Common myeloid progenitor, CD34-positive (primary cell): ENCODE measurements at regions not wholly inside any gene's neighbourhood (a gene's known extent, or its start where the extent isn't known, plus 50 kb on each side); places are given as distances from the start of the nearest gene placed in this dataset.

Source experiments
- CTCF ChIA-PET: fragments of 350-600 bp; sonication (Branson Sonifier 250); formaldehyde crosslinking; loops from one replicate; lab custom pipeline; 2021; ENCODE audit warnings: antibody characterized with exemption; lab: Charles Lee
- POLR2A ChIA-PET: fragments of 350-600 bp; sonication (Branson Sonifier 250); formaldehyde crosslinking; loops from one replicate; lab custom pipeline; 2021; ENCODE audit warnings: antibody characterized with exemption; lab: Charles Lee
- DNase-seq, 3 donors: peaks; one replicate each; pipeline versions ENCODE4 v3.0.0 to v3.0.0-alpha.2; 2013
- H3K27ac ChIP-seq, 2 experiments: 1 replicate in 1 of 2; 2 replicates in 1 of 2; pipeline ENCODE4 v1.7.0; 2013; ENCODE audit warnings: inconsistent platforms in 2 of 2, low read length in 2 of 2, mild to moderate bottlenecking in 2 of 2, low read depth in 1 of 2, moderate library complexity in 1 of 2; ENCODE audit not compliant: severe bottlenecking in 2 of 2, insufficient read depth in 1 of 2, poor library complexity in 1 of 2
- H3K27me3 ChIP-seq, 5 experiments: replicated peaks in 2 of 5; 1 replicate in 3 of 5; 2 replicates in 2 of 5; pipeline versions ENCODE4 v1.6.1 to v1.7.0; 2013; ENCODE audit warnings: low read length in 4 of 5, mild to moderate bottlenecking in 2 of 5, moderate library complexity in 2 of 5, inconsistent platforms in 1 of 5; ENCODE audit not compliant: insufficient read depth in 5 of 5, control insufficient read depth in 4 of 5
- H3K36me3 ChIP-seq, 4 experiments: 1 replicate in 2 of 4; 2 replicates in 2 of 4; pipeline versions ENCODE4 v1.6.1 to v1.7.0; 2013; ENCODE audit warnings: low read length in 3 of 4, control low read depth in 1 of 4, mild to moderate bottlenecking in 1 of 4; ENCODE audit not compliant: control insufficient read depth in 4 of 4, insufficient read depth in 4 of 4
- H3K4me1 ChIP-seq, 4 experiments: 1 replicate in 3 of 4; 2 replicates in 1 of 4; pipeline versions ENCODE4 v1.6.1 to v1.7.1; 2013; ENCODE audit warnings: low read length in 3 of 4, mild to moderate bottlenecking in 3 of 4, control low read depth in 1 of 4, inconsistent platforms in 1 of 4, moderate library complexity in 1 of 4; ENCODE audit not compliant: control insufficient read depth in 4 of 4, insufficient read depth in 4 of 4; ENCODE audit errors: control extremely low read depth in 1 of 4
- H3K4me3 ChIP-seq, 7 experiments: 1 replicate in 4 of 7; 2 replicates in 3 of 7; pipeline versions ENCODE4 v1.5.1 to v1.7.0; 2013; ENCODE audit warnings: mild to moderate bottlenecking in 7 of 7, low read length in 6 of 7, moderate library complexity in 6 of 7, inconsistent platforms in 2 of 7, low read depth in 2 of 7, control low read depth in 1 of 7; ENCODE audit not compliant: insufficient read depth in 4 of 7, control insufficient read depth in 1 of 7; ENCODE audit errors: extremely low read depth in 1 of 7
- H3K9me3 ChIP-seq, 5 experiments: 1 replicate in 4 of 5; 2 replicates in 1 of 5; pipeline versions ENCODE4 v1.6.1 to v1.7.1; 2013; ENCODE audit warnings: low read length in 4 of 5, mild to moderate bottlenecking in 2 of 5, inconsistent platforms in 1 of 5, low read depth in 1 of 5, moderate library complexity in 1 of 5; ENCODE audit not compliant: control insufficient read depth in 4 of 5, insufficient read depth in 2 of 5; ENCODE audit errors: control extremely low read depth in 1 of 5
- WGBS: methylation state at CpG from one replicate; pipeline ENCODE4 v1.1.5; 2013; ENCODE audit not compliant: insufficient coverage; 5-methylcytosine and 5-hydroxymethylcytosine counted together

DNA sequence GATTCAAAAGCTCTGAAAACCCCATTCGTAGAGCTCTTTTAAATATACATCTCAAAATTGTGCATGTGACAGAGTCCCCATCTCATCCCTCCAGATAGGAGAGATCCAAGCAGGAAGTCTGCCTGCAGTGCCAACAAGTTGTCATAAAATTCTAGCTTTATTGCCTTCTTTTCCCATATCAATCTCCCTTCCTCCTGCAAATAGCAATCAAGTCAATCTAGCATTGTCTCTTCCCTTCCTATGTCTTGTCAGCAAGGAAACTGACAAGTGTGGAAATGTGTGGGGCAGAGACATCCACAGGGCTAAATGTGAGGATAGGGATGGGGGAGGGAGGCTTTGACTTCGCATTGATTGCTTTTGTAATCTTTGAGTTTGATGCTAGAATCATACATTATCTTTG lies 165.2 kb downstream of the C1orf94 start:
- Histone ChIP-seq H3K36me3 (no peaks in the 10 kb centered on the region), H3K4me1 (no peaks in the 10 kb centered on the region), H3K27ac (no peak overlapping the region), H3K9me3 (no peaks in the 10 kb centered on the region), H3K27me3 (peaks cover 0 to 11% (median 5%) of the 10 kb centered on the region in 5 experiments), H3K4me3 (no peak overlapping the region)
- WGBS, result 80% methylated on average over 1 of the region's 2 CpGs
- ChIA-PET POLR2A (no interaction called here), CTCF (no interaction called here)
- no peak for DNase-seq

DNA sequence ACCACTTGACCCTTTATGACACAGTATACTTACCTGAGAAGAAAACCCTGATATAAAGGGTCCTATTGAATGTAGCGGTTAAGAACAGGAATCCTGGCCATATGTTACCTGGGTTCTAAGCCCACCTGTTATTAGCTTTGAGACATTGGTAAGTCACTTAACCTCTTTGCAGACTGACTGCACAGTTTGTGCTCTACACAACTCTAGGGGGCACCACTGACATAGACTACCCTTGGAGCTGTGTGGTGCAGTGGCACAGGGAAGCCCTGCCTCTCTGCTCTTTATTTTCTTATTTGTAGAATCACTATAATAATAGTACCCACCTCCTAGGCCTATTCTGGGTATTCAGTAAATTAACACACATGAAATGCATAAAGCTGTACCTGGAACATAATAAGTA lies 165.6 kb downstream of the C1orf94 start:
- 100% methylated on average over 1 of the region's 1 CpG for WGBS
- Histone ChIP-seq H3K27ac (no peak overlapping the region), H3K4me3 (no peak overlapping the region), H3K27me3 (peaks cover 0 to 11% (median 5%) of the 10 kb centered on the region in 5 experiments), H3K4me1 (no peaks in the 10 kb centered on the region), H3K36me3 (no peaks in the 10 kb centered on the region), H3K9me3 (no peaks in the 10 kb centered on the region)
- DNase-seq, result no peak
- ChIA-PET CTCF (no interaction called here), POLR2A (no interaction called here)

DNA sequence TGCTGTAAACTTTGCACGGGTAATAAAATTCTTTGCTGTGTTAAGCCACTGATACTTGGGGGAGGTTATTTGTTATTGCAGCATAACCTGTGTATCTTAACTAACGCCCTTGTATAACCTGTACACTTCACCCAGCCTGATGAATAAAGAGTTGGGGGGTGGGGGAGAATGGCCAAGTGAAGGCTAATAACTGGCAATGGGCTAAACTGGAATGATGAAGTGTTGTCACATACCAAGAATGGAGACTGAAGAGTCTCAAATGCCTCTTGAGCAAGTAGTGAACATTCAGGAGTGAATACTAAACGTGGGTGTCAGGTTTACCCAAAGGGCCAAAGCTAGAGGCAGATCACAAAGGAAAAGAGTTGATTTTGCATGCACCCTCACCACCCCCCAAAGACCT lies 169.4 kb downstream of the C1orf94 start:
- H3K27ac ChIP-seq, result no peak overlapping the region
- no peaks in the 10 kb centered on the region for H3K9me3 ChIP-seq
- no peaks in the 10 kb centered on the region for H3K4me1 ChIP-seq
- DNase-seq, result no peak
- H3K4me3 ChIP-seq, result no peak overlapping the region
- H3K36me3 ChIP-seq, result no peaks in the 10 kb centered on the region
- POLR2A ChIA-PET, result interaction anchor here (0.6 kb wide), 1 partner anchor 12 kb away, joined by 3 read pairs; no protein-coding TSS in a partner anchor
- CTCF ChIA-PET, result interaction anchor here (0.7 kb wide), 1 partner anchor 11 kb away, joined by 3 read pairs; no protein-coding TSS in a partner anchor
- H3K27me3 ChIP-seq, result peaks cover 0 to 11% (median 5%) of the 10 kb centered on the region in 5 experiments
- 100% methylated on average over 2 of the region's 3 CpGs for WGBS

DNA sequence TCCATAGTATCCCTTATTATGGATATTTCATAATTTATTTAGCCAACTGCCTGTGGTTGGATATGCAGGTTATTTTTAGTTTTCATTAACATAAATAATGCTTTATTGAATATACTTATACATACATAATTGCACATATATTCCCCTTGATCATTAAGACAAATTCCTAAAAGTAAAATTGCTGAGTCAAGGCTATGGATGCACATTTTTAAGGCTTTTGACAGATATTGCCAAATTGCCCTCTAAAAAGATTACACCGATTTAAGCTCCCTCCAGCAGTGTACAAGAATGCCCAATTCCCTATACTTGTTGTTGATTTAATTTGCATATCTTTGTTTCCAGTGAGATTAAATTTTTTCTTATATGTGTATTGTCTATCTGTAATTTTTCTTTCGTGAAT lies 176.7 kb downstream of the C1orf94 start:
- POLR2A ChIA-PET, result no interaction called here

GRCh38 chr1:34354367-34354766 lies 177.7 kb downstream of the C1orf94 start:
- Histone ChIP-seq H3K4me1 (no peaks in the 10 kb centered on the region), H3K36me3 (no peaks in the 10 kb centered on the region), H3K27ac (no peak overlapping the region), H3K9me3 (peaks cover 0 to 3% (median 0%) of the 10 kb centered on the region in 5 experiments), H3K27me3 (peaks cover 0 to 12% (median 2%) of the 10 kb centered on the region in 5 experiments), H3K4me3 (no peak overlapping the region)
- WGBS, result 33% methylated on average over 1 of the region's 2 CpGs
- ChIA-PET CTCF (no interaction called here), POLR2A (no interaction called here)
- no peak for DNase-seq

More for the DNA sequence above, 176.7 kb downstream of the C1orf94 start:
- CTCF ChIA-PET, result no interaction called here
- Histone ChIP-seq H3K4me3 (no peak overlapping the region), H3K9me3 (peaks cover 0 to 3% (median 0%) of the 10 kb centered on the region in 5 experiments), H3K27me3 (peaks cover 0 to 12% (median 2%) of the 10 kb centered on the region in 5 experiments), H3K36me3 (no peaks in the 10 kb centered on the region), H3K4me1 (no peaks in the 10 kb centered on the region), H3K27ac (no peak overlapping the region)
- DNase-seq, result no peak
- no CpG with 5 or more reads among the region's 2 CpGs for WGBS

GRCh38 chr1:34356853-34357252 lies 180.1 kb downstream of the C1orf94 start:
- DNase-seq, result no peak
- ChIA-PET POLR2A (no interaction called here), CTCF (no interaction called here)
- H3K4me1 ChIP-seq, result no peaks in the 10 kb centered on the region
- H3K9me3 ChIP-seq, result peaks cover 0 to 3% (median 0%) of the 10 kb centered on the region in 5 experiments
- no peaks in the 10 kb centered on the region for H3K36me3 ChIP-seq
- H3K4me3 ChIP-seq, result no peak overlapping the region
- WGBS, result 92% methylated on average over 4 of the region's 4 CpGs
- no peak overlapping the region for H3K27ac ChIP-seq
- H3K27me3 ChIP-seq, result peaks cover 0 to 9% (median 2%) of the 10 kb centered on the region in 5 experiments

GRCh38 chr1:34358636-34359035 lies 181.9 kb downstream of the C1orf94 start:
- 86% methylated on average over 1 of the region's 2 CpGs for WGBS
- POLR2A ChIA-PET, result no interaction called here
- H3K27ac ChIP-seq, result no peak overlapping the region
- CTCF ChIA-PET, result no interaction called here
- H3K9me3 ChIP-seq, result peaks cover 0 to 3% (median 0%) of the 10 kb centered on the region in 5 experiments
- H3K4me3 ChIP-seq, result no peak overlapping the region
- H3K27me3 ChIP-seq, result peaks cover 0 to 8% (median 2%) of the 10 kb centered on the region in 5 experiments
- H3K36me3 ChIP-seq, result no peaks in the 10 kb centered on the region
- no peak for DNase-seq
- H3K4me1 ChIP-seq, result no peaks in the 10 kb centered on the region
